HL-60 (cell line): ENCODE measurements at regions not wholly inside any gene's neighbourhood (a gene's known extent, or its start where the extent isn't known, plus 50 kb on each side); places are given as distances from the start of the nearest gene placed in this dataset.

ENCODE experiments used
- DNase-seq, 2 experiments: peaks; one replicate each; pipeline ENCODE4 v3.0.0-alpha.2; 2010 to 2020; ENCODE audit warnings: low read depth in 1 of 2, low spot score in 1 of 2
- H3K27ac ChIP-seq: fragments of 250-450 bp; sonication (Bioruptor Pico); replicated peaks from 2 replicates; pipeline ENCODE4 v1.5.1; 2020; ENCODE audit warnings: mild to moderate bottlenecking, moderate library complexity
- H3K27me3 ChIP-seq: fragments of 250-450 bp; sonication (Bioruptor Pico); 2 replicates; pipeline ENCODE4 v1.5.1; 2021; ENCODE audit warnings: mild to moderate bottlenecking, moderate library complexity; ENCODE audit not compliant: insufficient read depth, poor library complexity, severe bottlenecking
- H3K4me3 ChIP-seq: replicated peaks from 2 replicates; pipeline ENCODE4 v1.5.1; 2011; ENCODE audit warnings: mild to moderate bottlenecking, control low read depth, low read length; ENCODE audit not compliant: insufficient read depth
- GABPA ChIP-seq: IDR thresholded peaks from 2 replicates; pipeline ENCODE4 v1.6.1; 2012; ENCODE audit warnings: low read depth
- POLR2AphosphoS5 ChIP-seq: IDR thresholded peaks from 2 replicates; pipeline ENCODE4 v1.6.1; 2012; ENCODE audit warnings: low read depth
- SPI1 ChIP-seq: IDR thresholded peaks from 2 replicates; pipeline ENCODE4 v1.6.1; 2012; ENCODE audit warnings: low read depth, mild to moderate bottlenecking, borderline replicate concordance
- TF ChIP-seq, protein P1 (sequence below): IDR thresholded peaks from one replicate; pipeline ENCODE4 v1.5.1; 2011; ENCODE audit warnings: low read length, control low read depth, inconsistent platforms; ENCODE audit not compliant: insufficient read depth
- TF ChIP-seq, protein P2 (sequence below): IDR thresholded peaks from 2 replicates; pipeline ENCODE4 v1.6.1; 2012; ENCODE audit warnings: low read depth; ENCODE audit not compliant: insufficient replicate concordance

DNA sequence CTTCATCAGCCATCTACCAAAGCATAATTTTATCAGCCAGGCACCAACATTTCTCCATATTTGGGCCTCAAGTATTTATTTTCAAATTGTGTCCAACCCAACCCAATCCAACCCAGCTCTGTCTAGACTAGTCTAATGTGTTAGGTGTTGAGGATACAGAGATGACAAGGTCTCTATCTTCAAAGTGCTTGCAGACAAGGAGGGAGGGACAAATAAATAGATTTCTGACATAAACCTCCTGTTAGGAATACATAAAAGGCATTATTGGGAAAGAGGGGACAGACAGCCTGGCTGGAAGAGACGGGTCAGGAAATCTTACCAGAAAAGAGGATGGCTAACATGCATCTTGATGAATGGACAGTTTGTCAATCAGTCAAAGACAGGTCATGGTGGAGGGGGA is 115.4 kb upstream of the RPS6KA3 start:
- TF ChIP-seq, protein P1, sequence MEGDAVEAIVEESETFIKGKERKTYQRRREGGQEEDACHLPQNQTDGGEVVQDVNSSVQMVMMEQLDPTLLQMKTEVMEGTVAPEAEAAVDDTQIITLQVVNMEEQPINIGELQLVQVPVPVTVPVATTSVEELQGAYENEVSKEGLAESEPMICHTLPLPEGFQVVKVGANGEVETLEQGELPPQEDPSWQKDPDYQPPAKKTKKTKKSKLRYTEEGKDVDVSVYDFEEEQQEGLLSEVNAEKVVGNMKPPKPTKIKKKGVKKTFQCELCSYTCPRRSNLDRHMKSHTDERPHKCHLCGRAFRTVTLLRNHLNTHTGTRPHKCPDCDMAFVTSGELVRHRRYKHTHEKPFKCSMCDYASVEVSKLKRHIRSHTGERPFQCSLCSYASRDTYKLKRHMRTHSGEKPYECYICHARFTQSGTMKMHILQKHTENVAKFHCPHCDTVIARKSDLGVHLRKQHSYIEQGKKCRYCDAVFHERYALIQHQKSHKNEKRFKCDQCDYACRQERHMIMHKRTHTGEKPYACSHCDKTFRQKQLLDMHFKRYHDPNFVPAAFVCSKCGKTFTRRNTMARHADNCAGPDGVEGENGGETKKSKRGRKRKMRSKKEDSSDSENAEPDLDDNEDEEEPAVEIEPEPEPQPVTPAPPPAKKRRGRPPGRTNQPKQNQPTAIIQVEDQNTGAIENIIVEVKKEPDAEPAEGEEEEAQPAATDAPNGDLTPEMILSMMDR, result no peak
- TF ChIP-seq GABPA (no peak), POLR2AphosphoS5 (no peak), SPI1 (no peak)
- TF ChIP-seq, protein P2, sequence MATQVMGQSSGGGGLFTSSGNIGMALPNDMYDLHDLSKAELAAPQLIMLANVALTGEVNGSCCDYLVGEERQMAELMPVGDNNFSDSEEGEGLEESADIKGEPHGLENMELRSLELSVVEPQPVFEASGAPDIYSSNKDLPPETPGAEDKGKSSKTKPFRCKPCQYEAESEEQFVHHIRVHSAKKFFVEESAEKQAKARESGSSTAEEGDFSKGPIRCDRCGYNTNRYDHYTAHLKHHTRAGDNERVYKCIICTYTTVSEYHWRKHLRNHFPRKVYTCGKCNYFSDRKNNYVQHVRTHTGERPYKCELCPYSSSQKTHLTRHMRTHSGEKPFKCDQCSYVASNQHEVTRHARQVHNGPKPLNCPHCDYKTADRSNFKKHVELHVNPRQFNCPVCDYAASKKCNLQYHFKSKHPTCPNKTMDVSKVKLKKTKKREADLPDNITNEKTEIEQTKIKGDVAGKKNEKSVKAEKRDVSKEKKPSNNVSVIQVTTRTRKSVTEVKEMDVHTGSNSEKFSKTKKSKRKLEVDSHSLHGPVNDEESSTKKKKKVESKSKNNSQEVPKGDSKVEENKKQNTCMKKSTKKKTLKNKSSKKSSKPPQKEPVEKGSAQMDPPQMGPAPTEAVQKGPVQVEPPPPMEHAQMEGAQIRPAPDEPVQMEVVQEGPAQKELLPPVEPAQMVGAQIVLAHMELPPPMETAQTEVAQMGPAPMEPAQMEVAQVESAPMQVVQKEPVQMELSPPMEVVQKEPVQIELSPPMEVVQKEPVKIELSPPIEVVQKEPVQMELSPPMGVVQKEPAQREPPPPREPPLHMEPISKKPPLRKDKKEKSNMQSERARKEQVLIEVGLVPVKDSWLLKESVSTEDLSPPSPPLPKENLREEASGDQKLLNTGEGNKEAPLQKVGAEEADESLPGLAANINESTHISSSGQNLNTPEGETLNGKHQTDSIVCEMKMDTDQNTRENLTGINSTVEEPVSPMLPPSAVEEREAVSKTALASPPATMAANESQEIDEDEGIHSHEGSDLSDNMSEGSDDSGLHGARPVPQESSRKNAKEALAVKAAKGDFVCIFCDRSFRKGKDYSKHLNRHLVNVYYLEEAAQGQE, result no peak
- no peak for DNase-seq
- no peak overlapping the region for H3K4me3 ChIP-seq
- no peaks in the 10 kb centered on the region for H3K27me3 ChIP-seq
- H3K27ac ChIP-seq, result no peak overlapping the region

DNA sequence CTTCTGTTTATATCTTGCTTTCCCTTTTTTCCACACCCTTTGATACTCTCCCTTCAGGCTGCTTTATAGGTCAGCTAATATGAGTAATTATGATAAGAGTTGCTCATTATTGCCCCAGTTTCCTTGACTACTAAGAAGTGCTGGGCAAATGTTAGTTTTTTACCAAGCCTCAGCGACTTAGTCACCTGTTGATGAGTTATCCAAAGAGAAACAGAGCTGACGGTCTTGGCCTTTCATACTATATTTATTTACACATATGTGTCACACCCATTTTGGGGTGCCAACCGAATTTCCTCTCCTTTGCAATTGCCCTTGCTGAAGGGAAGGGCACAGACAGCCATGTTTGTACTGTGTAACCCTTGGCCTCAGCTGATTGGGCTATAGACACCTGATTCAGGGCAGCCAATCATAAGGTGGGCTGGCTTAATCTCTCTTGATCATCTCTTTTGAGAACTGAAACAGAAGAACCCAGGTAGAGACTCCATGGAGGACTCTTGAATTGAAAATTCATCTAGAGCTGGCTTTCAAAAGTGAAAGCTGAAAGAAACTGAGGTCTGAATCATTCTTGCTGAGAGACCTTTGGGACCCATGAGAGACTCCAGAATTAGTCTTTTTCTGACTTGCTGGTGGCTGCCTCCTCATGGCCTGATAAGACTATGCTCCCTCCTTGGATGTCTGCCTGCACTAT is 111.7 kb upstream of the RPS6KA3 start:
- Histone ChIP-seq H3K27me3 (no peaks in the 10 kb centered on the region), H3K27ac (no peak overlapping the region), H3K4me3 (no peak overlapping the region)
- TF ChIP-seq SPI1 (no peak), GABPA (no peak), POLR2AphosphoS5 (no peak)
- TF ChIP-seq, protein P2, result no peak
- TF ChIP-seq, protein P1, result no peak
- no peak for DNase-seq

DNA sequence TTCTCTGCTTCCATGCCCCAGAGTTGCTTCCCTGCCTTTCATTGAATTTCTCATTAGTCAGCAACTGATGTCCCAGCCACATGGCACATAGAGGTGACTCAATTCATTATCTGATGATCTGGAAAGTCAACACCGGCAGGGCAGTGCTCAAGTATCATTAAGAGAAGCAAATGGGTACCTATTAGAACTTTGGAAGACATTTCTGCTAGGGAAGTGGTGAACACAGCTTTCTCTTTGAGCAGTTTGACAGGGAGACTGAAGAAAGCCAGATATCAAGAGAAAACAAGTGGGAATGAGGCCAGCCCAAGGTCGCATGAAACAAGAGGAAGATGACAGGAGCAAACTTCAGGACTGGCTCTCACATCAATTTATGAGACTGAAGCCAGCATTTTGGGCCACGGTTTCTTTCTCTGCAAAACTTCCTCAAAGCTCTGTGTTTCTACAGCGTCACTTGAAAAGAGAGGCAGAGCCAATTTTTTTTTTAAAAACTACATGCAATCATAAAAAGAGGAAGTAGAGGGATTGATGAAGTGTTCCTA is 108.3 kb upstream of the RPS6KA3 start:
- peak; percentile 27; the same call in 1 of the 2 replicates for TF ChIP-seq SPI1
- no peak for TF ChIP-seq GABPA
- DNase-seq, result peak in 1 of 2 experiments; percentile 47
- Histone ChIP-seq H3K27ac (peak overlapping the region; percentile 58), H3K27me3 (no peaks in the 10 kb centered on the region), H3K4me3 (no peak overlapping the region)

DNA sequence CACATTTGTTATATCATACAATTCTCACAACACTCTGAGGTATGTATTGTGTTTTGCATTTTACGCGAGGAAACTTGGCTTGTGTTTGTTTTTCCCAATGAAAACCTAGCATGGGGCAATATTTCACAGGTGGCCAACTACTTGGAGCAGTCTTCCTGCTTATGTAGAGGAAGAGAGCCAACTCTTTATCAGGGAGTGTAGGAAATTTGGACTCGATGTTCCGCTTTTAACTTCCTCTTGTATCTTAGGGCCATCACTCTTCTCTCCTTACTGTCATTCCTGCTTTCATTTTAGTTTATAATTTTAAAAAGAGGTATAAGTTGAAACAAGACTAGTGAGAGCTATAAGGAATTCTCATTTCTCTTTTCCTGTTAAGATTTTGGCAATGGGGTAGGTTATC is 107.7 kb upstream of the RPS6KA3 start:
- DNase-seq, result no peak
- Histone ChIP-seq H3K27me3 (no peaks in the 10 kb centered on the region), H3K27ac (peak overlapping the region; percentile 58), H3K4me3 (no peak overlapping the region)
- TF ChIP-seq POLR2AphosphoS5 (no peak), SPI1 (peak; percentile 12; the same call in 1 of the 2 replicates)
